ENCODE measurements at regions not wholly inside any gene's neighbourhood (a gene's known extent, or its start where the extent isn't known, plus 50 kb on each side); places are given as distances from the start of the nearest gene placed in this dataset.

DNA sequence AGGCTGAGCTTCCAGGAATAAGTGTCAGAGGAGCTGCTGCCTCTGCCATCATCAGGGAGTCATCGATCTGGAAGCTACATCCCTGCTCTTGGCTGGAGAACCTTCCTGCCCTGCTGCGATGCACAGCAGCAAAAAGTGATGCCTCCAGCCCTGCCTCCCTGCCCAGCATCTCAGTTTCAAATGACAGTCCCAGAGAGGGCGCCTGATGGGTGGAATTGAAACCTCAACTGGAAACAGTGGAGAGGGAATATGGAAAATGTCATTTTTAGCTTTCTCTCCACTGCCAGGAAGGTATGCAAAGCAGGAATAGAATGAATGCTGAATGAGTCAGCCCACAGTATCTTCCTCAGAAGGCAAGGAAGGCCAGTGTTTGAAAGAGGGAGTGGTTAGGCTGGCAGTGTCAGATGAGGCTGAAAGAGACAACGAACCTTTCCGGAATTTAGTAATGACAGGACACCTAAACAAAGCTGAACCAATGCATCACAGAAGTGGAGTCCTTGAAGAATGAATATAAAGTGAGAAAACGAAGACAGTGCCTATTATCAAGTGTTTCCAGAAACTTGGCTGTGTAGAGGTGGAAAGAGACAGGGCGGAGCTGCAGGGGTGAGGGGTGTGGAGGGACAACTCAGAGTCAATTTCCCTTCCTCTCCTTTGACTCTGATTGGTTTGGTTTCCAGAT, 153.9 kb upstream of the NDUFV2 start (continued):
- no peak for TF ChIP-seq MAFK (IDR thresholded peaks at IDR 0.05; ENCODE audit: low read depth, low read length)
- TF ChIP-seq POLR2A (IDR thresholded peaks at IDR 0.05; ENCODE audit: control extremely low read depth in 1 of 2, low read depth in 2 of 2, low read length in 2 of 2) = no peak
- TF ChIP-seq CBX8 (IDR thresholded peaks at IDR 0.05; ENCODE audit: borderline replicate concordance, low read depth, low read length) = no peak
- no peak for TF ChIP-seq JUND (IDR thresholded peaks at IDR 0.05; ENCODE audit: low read length)
- no peak for TF ChIP-seq TBP (IDR thresholded peaks at IDR 0.05; ENCODE audit: low read depth, low read length)
- no peak for TF ChIP-seq SIN3A (conservative IDR thresholded peaks at IDR 0.05 in 1 of 2, IDR thresholded peaks at IDR 0.05 in 1 of 2; ENCODE audit: low read depth in 1 of 2, low read length in 2 of 2)

Measured in H1 (cell line).